ENCODE measurements at regions not wholly inside any gene's neighbourhood (a gene's known extent, or its start where the extent isn't known, plus 50 kb on each side); places are given as distances from the start of the nearest gene placed in this dataset.
"Not testable (repeated sequence)": the region's sequence is repeated elsewhere in the genome, so short reads cannot be mapped to it uniquely, and the experiment has no call there.

- DNase-seq, result no peak
These were observed 674.2 kb upstream of the VRK2 start for GRCh38 chr2:57372237-57372984.

GRCh38 chr2:57373530-57373929, 673.1 kb upstream of the VRK2 start:
- DNase-seq, result peak; percentile 9

- DNase-seq, result no peak
These were observed 669.6 kb upstream of the VRK2 start for GRCh38 chr2:57376985-57377384.

GRCh38 chr2:57386305-57386704, 660.3 kb upstream of the VRK2 start:
- no peak for DNase-seq

GRCh38 chr2:57396355-57397098, 650.1 kb upstream of the VRK2 start:
- no peak for DNase-seq

- no peak for DNase-seq
These were observed 648.9 kb upstream of the VRK2 start for GRCh38 chr2:57397550-57398360.

- no peak for DNase-seq
These were observed 647.5 kb upstream of the VRK2 start for GRCh38 chr2:57399057-57399456.

GRCh38 chr2:57402096-57402495, 644.5 kb upstream of the VRK2 start:
- DNase-seq, result no peak

GRCh38 chr2:57402755-57403154, 643.9 kb upstream of the VRK2 start:
- DNase-seq, result no peak

GRCh38 chr2:57407772-57408201, 638.8 kb upstream of the VRK2 start:
- peak; percentile 2 for DNase-seq

GRCh38 chr2:57408587-57408986, 638.0 kb upstream of the VRK2 start:
- no peak for DNase-seq

- no peak for DNase-seq
These were observed 629.6 kb upstream of the VRK2 start for GRCh38 chr2:57417007-57417406.

GRCh38 chr2:57418859-57419346, 627.7 kb upstream of the VRK2 start:
- not testable (repeated sequence) for DNase-seq

GRCh38 chr2:57429831-57430230, 616.8 kb upstream of the VRK2 start:
- no peak for DNase-seq

GRCh38 chr2:57432528-57432927, 614.1 kb upstream of the VRK2 start:
- no peak for DNase-seq

GRCh38 chr2:57434441-57434840, 612.2 kb upstream of the VRK2 start:
- DNase-seq, result no peak

- DNase-seq, result no peak
These were observed 611.6 kb upstream of the VRK2 start for GRCh38 chr2:57434972-57435371.

GRCh38 chr2:57437077-57437476, 609.5 kb upstream of the VRK2 start:
- no peak for DNase-seq

- DNase-seq, result no peak
These were observed 606.2 kb upstream of the VRK2 start for GRCh38 chr2:57440437-57440836.

GRCh38 chr2:57443086-57443485, 603.5 kb upstream of the VRK2 start:
- no peak for DNase-seq

GRCh38 chr2:57443973-57444521, 602.6 kb upstream of the VRK2 start:
- no peak for DNase-seq

GRCh38 chr2:57444752-57445430, 601.7 kb upstream of the VRK2 start:
- no peak for DNase-seq
